ENCODE measurements at regions not wholly inside any gene's neighbourhood (a gene's known extent, or its start where the extent isn't known, plus 50 kb on each side); places are given as distances from the start of the nearest gene placed in this dataset.

DNA sequence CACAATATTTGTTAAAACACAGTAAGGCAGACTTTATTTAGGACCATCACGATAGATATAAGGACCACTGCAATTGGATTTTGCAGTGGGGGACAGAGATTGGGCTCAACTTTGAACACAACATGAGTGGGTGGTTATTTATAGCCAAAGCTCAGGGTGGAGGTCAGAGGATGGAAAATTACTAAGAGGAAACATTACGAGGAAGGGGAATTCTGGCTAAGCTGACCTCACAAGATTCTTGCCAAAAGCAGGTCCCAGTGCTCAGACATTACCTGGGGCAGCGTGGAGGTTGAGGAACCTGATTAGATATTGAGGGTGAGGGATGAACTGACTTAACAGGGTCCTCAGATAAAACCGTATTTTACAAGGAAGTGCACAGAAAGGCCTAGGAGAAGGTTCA lies 88.9 kb upstream of the NBEA start:
- H3K27me3 Mint-ChIP-seq (ENCODE audit: insufficient read depth, unreplicated experiment), result no peaks in the 10 kb centered on the region
- no peak overlapping the region for H3K27ac Mint-ChIP-seq (ENCODE audit: low read depth, unreplicated experiment)
- TF ChIP-seq, protein P1, sequence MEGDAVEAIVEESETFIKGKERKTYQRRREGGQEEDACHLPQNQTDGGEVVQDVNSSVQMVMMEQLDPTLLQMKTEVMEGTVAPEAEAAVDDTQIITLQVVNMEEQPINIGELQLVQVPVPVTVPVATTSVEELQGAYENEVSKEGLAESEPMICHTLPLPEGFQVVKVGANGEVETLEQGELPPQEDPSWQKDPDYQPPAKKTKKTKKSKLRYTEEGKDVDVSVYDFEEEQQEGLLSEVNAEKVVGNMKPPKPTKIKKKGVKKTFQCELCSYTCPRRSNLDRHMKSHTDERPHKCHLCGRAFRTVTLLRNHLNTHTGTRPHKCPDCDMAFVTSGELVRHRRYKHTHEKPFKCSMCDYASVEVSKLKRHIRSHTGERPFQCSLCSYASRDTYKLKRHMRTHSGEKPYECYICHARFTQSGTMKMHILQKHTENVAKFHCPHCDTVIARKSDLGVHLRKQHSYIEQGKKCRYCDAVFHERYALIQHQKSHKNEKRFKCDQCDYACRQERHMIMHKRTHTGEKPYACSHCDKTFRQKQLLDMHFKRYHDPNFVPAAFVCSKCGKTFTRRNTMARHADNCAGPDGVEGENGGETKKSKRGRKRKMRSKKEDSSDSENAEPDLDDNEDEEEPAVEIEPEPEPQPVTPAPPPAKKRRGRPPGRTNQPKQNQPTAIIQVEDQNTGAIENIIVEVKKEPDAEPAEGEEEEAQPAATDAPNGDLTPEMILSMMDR (IDR thresholded peaks at IDR 0.05; ENCODE audit: unreplicated experiment), result no peak
- CTCF ChIA-PET, result no interaction called here
- no peak overlapping the region for H3K4me3 Mint-ChIP-seq (ENCODE audit: unreplicated experiment)
- no peaks in the 10 kb centered on the region for H3K9me3 Mint-ChIP-seq (ENCODE audit: unreplicated experiment)
- no peak for DNase-seq (ENCODE audit: unreplicated experiment)
- intact Hi-C loops (cut with micrococcal nuclease), result no loop called here
- BruUV-seq (replicated peaks), result no TSS peak
- POLR2A ChIA-PET, result no interaction called here
- no peaks in the 10 kb centered on the region for H3K36me3 Mint-ChIP-seq (ENCODE audit: insufficient read depth, unreplicated experiment)
- no peaks in the 10 kb centered on the region for H3K4me1 Mint-ChIP-seq (ENCODE audit: insufficient read depth, unreplicated experiment)

- Mint-ChIP-seq H3K4me1 (ENCODE audit: insufficient read depth, unreplicated experiment) (no peaks in the 10 kb centered on the region), H3K4me3 (ENCODE audit: unreplicated experiment) (no peak overlapping the region), H3K27me3 (ENCODE audit: insufficient read depth, unreplicated experiment) (no peaks in the 10 kb centered on the region), H3K36me3 (ENCODE audit: insufficient read depth, unreplicated experiment) (no peaks in the 10 kb centered on the region), H3K27ac (ENCODE audit: low read depth, unreplicated experiment) (no peak overlapping the region), H3K9me3 (ENCODE audit: unreplicated experiment) (no peaks in the 10 kb centered on the region)
- POLR2A ChIA-PET, result interaction anchor here (0.6 to 0.9 kb wide), 3 partner anchors 10 to 784 kb away, joined by 3 read pairs; no protein-coding TSS in a partner anchor
- DNase-seq (ENCODE audit: unreplicated experiment), result no peak
- TF ChIP-seq, protein P1 (IDR thresholded peaks at IDR 0.05; ENCODE audit: unreplicated experiment), result no peak
- intact Hi-C loops (cut with micrococcal nuclease), result no loop called here
- BruUV-seq (replicated peaks), result no TSS peak
- CTCF ChIA-PET, result no interaction called here
These were observed 84.3 kb upstream of the NBEA start for GRCh38 chr13:34857558-34858325.

- Mint-ChIP-seq H3K4me3 (ENCODE audit: unreplicated experiment) (no peak overlapping the region), H3K27ac (ENCODE audit: low read depth, unreplicated experiment) (no peak overlapping the region), H3K4me1 (ENCODE audit: insufficient read depth, unreplicated experiment) (peaks cover 7% of the 10 kb centered on the region), H3K9me3 (ENCODE audit: unreplicated experiment) (no peaks in the 10 kb centered on the region), H3K36me3 (ENCODE audit: insufficient read depth, unreplicated experiment) (no peaks in the 10 kb centered on the region), H3K27me3 (ENCODE audit: insufficient read depth, unreplicated experiment) (no peaks in the 10 kb centered on the region)
- ChIA-PET POLR2A (no interaction called here), CTCF (no interaction called here)
- TF ChIP-seq, protein P1 (IDR thresholded peaks at IDR 0.05; ENCODE audit: unreplicated experiment), result no peak
- DNase-seq (ENCODE audit: unreplicated experiment), result no peak
- intact Hi-C loops (cut with micrococcal nuclease), result no loop called here
- no TSS peak for BruUV-seq (replicated peaks)
These were observed 79.8 kb upstream of the NBEA start for GRCh38 chr13:34862311-34862710.

GRCh38 chr13:34862716-34863115 lies 79.4 kb upstream of the NBEA start:
- TF ChIP-seq, protein P1 (IDR thresholded peaks at IDR 0.05; ENCODE audit: unreplicated experiment), result no peak
- no TSS peak for BruUV-seq (replicated peaks)
- CTCF ChIA-PET, result no interaction called here

More at GRCh38 chr13:34862716-34863115, 79.4 kb upstream of the NBEA start:
- H3K27ac Mint-ChIP-seq (ENCODE audit: low read depth, unreplicated experiment), result no peak overlapping the region
- intact Hi-C loops (cut with micrococcal nuclease), result no loop called here
- no peak overlapping the region for H3K4me3 Mint-ChIP-seq (ENCODE audit: unreplicated experiment)
- DNase-seq (ENCODE audit: unreplicated experiment), result no peak
- POLR2A ChIA-PET, result no interaction called here
- no peaks in the 10 kb centered on the region for H3K27me3 Mint-ChIP-seq (ENCODE audit: insufficient read depth, unreplicated experiment)
- H3K9me3 Mint-ChIP-seq (ENCODE audit: unreplicated experiment), result no peaks in the 10 kb centered on the region
- H3K36me3 Mint-ChIP-seq (ENCODE audit: insufficient read depth, unreplicated experiment), result no peaks in the 10 kb centered on the region
- H3K4me1 Mint-ChIP-seq (ENCODE audit: insufficient read depth, unreplicated experiment), result peaks cover 7% of the 10 kb centered on the region

Measured in MCF 10A (cell line).